ENCODE measurements at regions not wholly inside any gene's neighbourhood (a gene's known extent, or its start where the extent isn't known, plus 50 kb on each side); places are given as distances from the start of the nearest gene placed in this dataset.
"Not testable (repeated sequence)": the region's sequence is repeated elsewhere in the genome, so short reads cannot be mapped to it uniquely, and the experiment has no call there.

GRCh38 chr5:122612901-122613300, 162.0 kb upstream of the SNX2 start:
- no peak overlapping the region for H3K4me3 ChIP-seq
- DNase-seq (no peak), ATAC-seq (no peak)
- no peaks in the 10 kb centered on the region for H3K36me3 ChIP-seq
- no peaks in the 10 kb centered on the region for H3K27me3 ChIP-seq
- no peak overlapping the region for H3K27ac ChIP-seq
- TF ChIP-seq CTCF (IDR thresholded peaks at IDR 0.05), result no peak
- no peaks in the 10 kb centered on the region for H3K9me3 ChIP-seq
- H3K4me1 ChIP-seq, result no peaks in the 10 kb centered on the region
- intact Hi-C loops (cut with DNase I), result no loop called here

- H3K27me3 ChIP-seq, result no peaks in the 10 kb centered on the region
- H3K36me3 ChIP-seq, result no peaks in the 10 kb centered on the region
- DNase-seq (no peak), ATAC-seq (no peak)
- no peak overlapping the region for H3K27ac ChIP-seq
- no peak for TF ChIP-seq CTCF (IDR thresholded peaks at IDR 0.05)
- intact Hi-C loops (cut with DNase I), result no loop called here
- H3K9me3 ChIP-seq, result no peaks in the 10 kb centered on the region
- no peak overlapping the region for H3K4me3 ChIP-seq
- H3K4me1 ChIP-seq, result no peaks in the 10 kb centered on the region
These were observed 159.7 kb upstream of the SNX2 start for GRCh38 chr5:122615146-122615545.

DNA sequence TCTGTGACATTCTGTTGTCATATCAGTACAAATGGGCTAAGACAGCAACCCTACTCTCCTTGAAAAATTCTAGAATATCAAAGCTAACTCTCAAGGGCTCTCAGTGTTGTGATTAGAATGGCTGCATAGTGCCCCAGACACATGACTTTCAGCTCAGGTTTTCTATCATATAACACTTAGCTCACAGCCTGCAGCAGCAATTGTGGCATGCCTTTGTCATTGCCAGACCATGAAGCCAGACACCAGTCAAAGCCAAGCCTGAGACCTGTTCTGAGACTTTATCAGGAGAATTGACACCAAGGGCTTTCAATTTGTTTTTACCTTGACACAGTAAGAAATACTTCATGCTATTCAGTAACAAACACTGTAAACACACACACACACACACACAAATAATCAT, 159.0 kb upstream of the SNX2 start:
- no peaks in the 10 kb centered on the region for H3K36me3 ChIP-seq
- H3K4me1 ChIP-seq, result no peaks in the 10 kb centered on the region
- DNase-seq (no peak), ATAC-seq (no peak)
- no peak overlapping the region for H3K27ac ChIP-seq
- H3K4me3 ChIP-seq, result no peak overlapping the region
- no peak for TF ChIP-seq CTCF (IDR thresholded peaks at IDR 0.05)
- no peaks in the 10 kb centered on the region for H3K27me3 ChIP-seq
- intact Hi-C loops (cut with DNase I), result no loop called here
- H3K9me3 ChIP-seq, result no peaks in the 10 kb centered on the region

GRCh38 chr5:122618046-122618445, 156.8 kb upstream of the SNX2 start:
- H3K9me3 ChIP-seq; H3K27me3 ChIP-seq; H3K4me1 ChIP-seq; DNase-seq; H3K4me3 ChIP-seq; H3K27ac ChIP-seq; H3K36me3 ChIP-seq; intact Hi-C loops (cut with DNase I); ATAC-seq: not testable (repeated sequence)

DNA sequence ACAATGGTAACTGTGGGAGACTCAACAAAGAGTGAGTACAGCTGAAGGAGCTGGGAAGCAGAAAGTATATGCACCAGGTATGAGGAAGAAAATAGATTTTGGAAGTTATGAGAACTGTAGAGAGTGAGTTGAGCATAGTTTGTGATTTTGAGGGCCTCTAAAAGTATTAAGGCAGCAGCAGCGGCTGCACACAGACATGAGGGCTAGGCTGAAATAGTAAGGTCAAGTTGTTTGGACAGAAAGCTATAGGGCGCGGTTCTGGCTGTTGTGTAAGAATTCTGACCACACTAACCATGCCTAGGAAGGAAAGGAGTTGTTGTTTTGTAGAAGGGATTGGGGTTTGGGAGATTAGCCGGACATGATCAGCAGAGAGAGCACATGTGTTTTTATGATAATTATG, 154.1 kb upstream of the SNX2 start:
- DNase-seq; H3K36me3 ChIP-seq; intact Hi-C loops (cut with DNase I); H3K27me3 ChIP-seq; H3K4me1 ChIP-seq; ATAC-seq; H3K9me3 ChIP-seq; H3K4me3 ChIP-seq: not testable (repeated sequence)
- H3K27ac ChIP-seq, result peak overlapping the region; percentile 17

DNA sequence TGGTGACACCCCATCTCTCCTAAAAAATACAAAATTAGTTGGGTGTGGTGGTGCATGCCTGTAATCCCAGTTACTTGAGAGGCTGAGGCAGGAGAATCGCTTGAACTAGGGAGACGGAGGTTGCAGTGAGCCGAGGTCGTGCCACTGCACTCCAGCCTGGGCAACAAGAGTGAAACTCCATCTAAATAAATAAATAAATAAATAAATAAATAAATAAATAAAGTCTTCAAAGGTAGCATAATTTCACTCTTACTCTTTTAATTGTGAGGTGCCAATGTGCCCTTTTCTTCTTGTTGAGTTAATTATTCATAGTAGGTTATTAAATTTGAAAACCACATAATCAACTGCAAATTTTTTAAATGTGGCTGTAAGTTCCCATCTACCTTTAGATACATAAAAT, 146.2 kb upstream of the SNX2 start:
- ATAC-seq; H3K4me3 ChIP-seq; H3K9me3 ChIP-seq; H3K36me3 ChIP-seq; intact Hi-C loops (cut with DNase I); DNase-seq; H3K27ac ChIP-seq; H3K27me3 ChIP-seq; H3K4me1 ChIP-seq: not testable (repeated sequence)

DNA sequence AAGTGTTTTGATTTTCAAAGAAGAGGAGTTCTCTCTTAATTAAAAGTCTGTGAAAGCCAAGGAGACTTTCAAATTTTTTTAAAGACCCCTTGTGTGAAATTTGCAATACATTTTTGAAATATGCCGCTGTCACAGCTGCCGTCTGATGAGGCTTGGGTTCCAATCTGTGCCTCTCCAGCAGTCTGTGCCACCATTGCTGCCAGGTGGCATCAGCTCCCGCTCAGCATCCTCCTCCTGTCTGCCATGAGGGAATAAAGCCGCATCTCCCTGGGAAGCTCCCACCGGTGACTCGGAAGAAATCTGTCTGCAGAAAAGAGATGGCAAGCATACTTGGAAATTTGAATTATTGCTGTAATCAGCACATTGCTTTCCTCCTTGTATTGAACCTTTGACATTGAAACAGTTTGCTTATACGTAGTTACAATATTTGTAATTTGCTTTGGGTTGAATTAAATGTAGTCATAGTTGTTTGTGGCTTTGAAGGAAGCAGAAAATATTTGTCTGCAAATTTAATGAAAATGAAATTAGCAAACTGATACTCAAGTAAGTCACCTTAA, 145.7 kb upstream of the SNX2 start:
- ATAC-seq, result no peak
- TF ChIP-seq CTCF (IDR thresholded peaks at IDR 0.05), result no peak
- no peak overlapping the region for H3K27ac ChIP-seq

More for the DNA sequence above, 145.7 kb upstream of the SNX2 start:
- no peak for DNase-seq
- no peak overlapping the region for H3K4me3 ChIP-seq
- H3K36me3 ChIP-seq, result no peaks in the 10 kb centered on the region
- H3K9me3 ChIP-seq, result no peaks in the 10 kb centered on the region
- no peaks in the 10 kb centered on the region for H3K27me3 ChIP-seq
- no peaks in the 10 kb centered on the region for H3K4me1 ChIP-seq
- intact Hi-C loops (cut with DNase I), result no loop called here

All from upper lobe of right lung (tissue), 1 donor.